A172 (cell line): ENCODE measurements at regions not wholly inside any gene's neighbourhood (a gene's known extent, or its start where the extent isn't known, plus 50 kb on each side); places are given as distances from the start of the nearest gene placed in this dataset.
A peak's percentile ranks its signal among the peaks of the same experiment; 100 is the strongest.

Experiments used
- DNase-seq: peaks from one replicate; pipeline ENCODE4 v3.0.0-alpha.2; 2015; ENCODE audit warnings: low spot score

DNA sequence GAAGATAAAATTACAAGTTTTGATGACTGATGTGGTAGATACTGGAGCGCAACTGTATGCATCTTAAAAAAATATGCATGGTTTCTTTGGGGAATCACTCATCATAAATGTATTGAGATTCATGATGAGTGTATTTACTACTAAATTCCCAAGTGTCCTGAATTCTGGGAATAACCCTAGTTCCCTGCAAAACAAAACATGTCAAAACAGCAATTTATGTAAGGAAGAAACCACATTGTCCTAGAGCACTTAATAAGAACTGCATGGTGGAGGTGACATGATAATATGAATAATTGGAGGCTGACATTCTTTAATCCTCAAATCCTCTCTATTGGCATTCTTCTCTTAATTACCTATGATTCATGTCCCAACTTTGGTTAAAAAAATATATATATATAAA lies 1804.7 kb downstream of the STIM2 start:
- DNase-seq = no peak

DNA sequence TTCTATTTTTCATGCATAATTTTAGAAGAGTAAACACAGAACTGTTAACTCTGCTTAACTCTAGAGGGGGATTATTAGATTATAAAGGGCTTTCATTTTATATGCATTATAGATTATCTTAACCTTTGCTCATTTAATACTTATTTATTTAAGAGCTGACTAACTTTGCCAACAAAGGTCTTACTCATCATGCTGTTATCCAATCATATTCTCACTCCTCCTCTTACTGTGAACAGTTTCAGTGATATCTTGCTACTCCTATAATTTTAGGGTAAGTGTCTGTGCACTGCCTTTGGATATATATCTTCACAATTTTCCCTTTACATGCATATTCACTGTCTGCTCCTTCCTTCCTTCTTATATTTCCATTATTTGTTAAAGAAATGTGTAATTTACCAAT lies 1814.9 kb downstream of the STIM2 start:
- DNase-seq = no peak

DNA sequence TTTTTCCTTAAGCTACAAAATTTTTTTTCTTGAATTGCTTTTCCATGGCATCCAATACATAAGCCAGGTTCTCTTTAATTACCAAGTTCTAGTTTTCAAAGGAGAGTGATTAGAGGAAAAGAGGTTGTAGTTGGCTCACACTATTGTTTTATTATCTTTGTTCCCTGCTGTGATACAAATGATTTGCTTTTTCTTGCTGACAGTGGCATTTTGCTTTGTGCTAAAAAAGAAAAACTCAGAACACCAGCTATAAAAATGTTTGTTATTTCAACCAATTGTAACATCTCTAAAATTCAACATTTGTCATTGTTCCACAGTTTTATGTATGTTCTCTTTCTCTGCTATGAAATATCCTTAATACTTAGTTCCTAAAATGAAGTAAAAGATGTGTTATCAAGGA lies 1817.2 kb downstream of the STIM2 start:
- no peak for DNase-seq

DNA sequence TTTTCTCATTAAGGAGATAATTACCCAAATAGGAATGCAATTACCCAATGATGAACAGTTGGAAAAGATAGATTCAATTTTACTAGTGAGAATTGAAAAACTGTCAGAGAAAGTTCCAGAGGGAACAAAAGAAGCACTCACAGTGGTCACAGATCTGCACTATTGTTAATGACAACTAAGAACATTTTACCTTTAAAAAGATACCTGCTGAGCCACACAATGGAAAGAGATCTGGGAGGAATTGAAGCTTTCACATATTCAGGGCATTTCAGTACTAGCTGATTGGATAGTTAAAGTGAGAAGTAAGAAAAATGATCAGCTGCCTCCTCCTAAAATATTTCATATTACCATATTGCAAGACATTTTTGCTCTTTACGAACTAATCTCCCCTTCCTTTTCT lies 1822.2 kb downstream of the STIM2 start:
- DNase-seq = no peak

DNA sequence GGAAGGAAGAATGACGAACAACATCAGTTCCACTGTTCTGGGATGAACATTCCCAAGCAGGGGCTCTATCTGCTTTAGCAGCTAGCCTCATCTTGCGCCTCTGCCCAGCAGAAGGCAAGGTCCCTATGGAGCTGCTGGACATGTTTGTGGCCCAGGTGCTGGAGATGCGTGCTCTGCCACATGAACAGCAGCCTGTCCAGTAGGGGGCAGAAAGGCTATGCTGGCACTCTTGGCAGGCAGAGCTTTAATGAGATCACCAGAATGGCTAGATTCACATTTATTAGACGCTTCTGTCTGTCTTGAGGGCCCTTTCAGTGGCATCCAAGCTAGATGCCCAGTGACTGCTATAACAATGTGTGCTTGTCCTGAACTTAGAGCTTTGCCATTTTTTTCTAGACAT lies 1826.0 kb downstream of the STIM2 start:
- peak; percentile 59 for DNase-seq

DNA sequence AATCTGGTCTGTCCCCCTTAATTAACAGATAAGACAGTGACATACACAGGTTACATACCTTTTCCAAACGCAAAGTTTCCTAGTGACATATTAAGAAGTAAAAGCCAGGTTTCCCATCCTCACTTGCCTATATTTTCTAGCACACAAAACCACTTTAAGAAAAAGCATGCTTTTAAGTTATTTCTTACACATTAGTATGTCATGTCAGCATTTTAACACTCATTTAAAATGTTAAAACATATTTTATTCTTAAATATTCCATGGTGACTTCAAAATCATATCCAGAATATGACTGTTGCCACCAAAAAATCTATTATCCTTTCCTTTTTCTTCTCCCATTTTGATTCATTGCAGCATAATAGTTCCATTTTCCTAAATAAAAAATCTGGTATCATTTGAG lies 1830.2 kb downstream of the STIM2 start:
- no peak for DNase-seq

DNA sequence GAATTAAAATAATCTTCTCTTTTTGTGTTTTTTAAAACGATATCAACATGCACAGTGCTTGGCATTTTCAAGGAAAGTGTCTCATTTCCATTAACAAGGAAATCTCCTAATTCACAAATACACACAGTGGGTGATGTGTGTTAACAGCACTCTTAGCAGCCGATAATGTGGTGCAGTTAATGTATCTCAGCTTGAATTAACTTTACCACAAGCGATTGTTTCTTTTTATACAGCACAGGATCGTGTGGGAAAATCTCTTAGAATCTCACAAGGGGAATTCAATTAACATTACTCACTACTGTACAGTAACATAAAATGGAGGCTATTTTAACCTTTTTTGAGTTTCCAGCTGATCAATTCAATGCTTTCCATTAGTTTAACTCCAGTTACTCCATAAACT lies 1841.9 kb downstream of the STIM2 start:
- peak; percentile 1 for DNase-seq

DNA sequence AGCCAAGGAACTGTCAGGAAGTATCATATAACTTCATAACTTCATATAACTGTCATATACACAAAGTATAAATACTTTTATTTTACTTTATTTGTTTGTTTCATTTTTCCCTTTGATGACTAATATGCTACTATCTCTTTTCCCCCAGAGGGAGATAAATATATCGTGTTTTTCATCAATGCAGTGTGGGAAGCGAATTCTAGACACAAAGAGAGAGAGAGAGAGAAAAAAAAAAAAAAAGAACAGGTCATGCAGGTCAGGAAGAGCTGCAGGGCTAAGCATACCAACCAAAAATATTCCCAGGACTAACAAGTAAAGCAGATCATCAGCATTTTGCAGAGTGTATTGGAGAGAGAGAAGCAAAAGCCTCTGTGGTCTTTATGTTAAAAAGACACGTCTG lies 1849.2 kb downstream of the STIM2 start:
- DNase-seq = no peak

DNA sequence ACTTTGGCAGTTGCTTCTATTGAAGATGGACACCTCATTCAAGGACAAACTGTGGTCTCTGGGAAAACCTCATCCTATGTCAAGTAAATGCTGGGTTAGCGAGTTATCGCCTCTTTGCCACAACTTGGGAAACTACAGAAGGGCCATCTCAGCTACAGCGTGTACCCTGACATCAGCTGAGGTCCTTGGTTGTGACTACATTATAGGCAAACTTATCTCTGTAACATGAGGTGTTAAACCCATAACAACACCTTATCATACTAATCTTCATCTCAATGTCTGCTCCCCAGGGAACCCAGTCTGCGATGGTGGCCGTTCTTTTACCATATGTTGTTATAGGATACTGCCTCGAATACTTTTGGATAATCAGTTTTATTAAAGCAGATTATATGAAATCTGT lies 1862.7 kb downstream of the STIM2 start:
- DNase-seq = no peak

DNA sequence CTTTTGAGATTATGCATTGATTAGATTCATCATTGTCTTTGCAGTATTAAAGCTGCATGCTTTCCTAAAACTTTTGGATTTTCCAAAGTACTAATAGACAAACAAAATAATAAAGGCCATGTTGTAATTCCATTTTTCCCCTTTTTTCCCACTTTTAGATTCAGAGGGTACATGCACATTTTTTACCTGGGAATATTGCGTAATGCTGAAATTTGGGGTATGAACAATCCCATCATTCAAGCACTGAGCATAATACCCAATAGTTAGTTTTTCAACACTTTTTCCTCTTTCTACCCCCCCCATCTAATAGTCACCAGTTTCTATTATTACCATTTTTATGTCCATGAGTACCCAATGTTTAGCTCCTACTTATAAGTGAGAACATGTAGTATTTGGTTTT lies 1863.6 kb downstream of the STIM2 start:
- DNase-seq = no peak

DNA sequence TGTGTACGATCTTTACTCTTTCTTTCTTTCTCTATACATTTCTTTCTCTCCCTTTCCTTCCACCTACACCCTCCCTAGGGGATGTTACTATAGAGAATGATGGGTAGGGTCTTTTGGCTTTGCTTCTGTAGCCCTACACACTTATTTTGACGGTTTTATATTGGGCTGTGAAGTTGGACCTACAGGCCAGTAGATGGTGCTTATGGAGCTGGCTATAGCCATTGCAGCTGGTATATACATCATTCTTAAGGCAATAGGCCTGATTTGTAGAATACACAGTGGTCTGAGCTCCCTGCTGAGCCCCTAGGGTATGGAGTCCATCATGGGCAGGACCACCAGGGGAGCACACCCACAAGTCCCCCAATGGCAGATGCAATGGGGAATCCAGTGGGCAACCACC lies 1869.7 kb downstream of the STIM2 start:
- no peak for DNase-seq

DNA sequence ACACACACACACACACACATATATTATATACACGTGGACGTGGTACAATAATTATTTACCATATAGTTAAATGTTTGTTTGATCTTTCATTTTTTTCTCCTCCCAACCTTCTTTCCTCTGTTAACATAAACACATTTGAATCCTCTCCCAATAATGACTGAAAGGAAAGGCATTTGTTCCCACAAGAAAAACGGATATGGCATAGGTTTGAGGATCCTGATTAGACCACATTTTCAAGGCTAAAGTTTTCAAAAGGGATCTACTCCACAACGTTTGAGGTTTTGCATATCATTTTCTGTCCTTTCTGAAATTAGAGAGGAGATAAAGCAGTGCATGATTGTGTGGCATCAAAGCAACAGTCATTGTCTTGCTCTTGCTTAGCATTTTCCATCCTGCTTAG lies 1883.4 kb downstream of the STIM2 start:
- DNase-seq = no peak

DNA sequence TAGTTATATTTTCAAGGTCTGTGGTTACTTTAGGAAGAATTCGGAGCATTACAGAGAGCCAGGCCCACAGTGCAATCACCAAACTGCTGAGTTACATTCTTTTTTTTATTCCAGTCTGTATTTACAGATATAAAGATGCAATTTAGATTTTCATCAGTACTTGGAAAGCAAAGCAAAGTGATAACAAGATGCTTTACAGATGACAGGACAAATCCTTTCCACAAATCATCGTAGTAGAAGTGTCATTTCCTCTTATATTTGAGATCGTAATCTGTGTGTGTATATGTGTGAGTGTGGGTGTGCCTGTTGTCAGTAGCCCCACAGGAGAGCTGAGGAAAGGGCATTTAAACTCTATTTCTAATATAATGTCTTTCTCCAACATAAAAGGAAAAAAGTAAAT lies 1893.7 kb downstream of the STIM2 start:
- peak; percentile 8 for DNase-seq

DNA sequence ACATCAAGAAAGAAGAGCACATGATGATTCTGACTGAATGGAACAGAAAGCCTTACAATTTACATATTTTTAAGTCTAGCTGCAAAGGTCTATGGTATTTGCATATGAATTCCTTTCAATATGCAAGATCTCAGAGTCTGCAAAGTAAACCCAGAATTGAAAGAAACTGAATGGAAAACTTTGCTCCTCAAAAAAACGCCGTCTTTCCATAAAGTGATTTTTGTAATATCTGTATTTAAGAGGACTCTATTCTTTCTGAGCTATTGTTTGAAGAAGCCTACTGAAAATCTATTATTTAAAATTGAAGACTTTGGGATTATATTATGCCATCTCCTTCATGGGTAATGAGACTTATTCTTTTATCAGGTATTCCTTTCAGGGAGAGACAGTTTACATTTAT lies 1894.4 kb downstream of the STIM2 start:
- DNase-seq = no peak

DNA sequence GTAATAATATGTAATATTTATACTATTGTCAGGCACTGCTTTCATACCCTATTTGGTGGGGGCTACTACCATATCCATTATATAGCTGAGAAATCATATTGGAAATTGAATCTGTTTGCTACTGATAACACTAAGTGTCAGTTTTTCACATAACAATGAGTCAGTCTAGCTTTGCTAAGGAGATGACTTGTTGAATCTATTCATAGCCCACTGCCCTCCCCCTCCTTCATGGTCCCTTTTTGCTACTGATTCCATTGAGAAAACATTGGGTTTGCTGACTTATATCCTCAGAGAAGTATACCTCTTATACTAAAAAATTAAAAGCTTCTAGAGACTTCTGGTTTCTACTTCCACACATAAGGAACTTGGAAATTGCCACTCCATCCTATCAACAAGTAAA lies 1898.4 kb downstream of the STIM2 start:
- DNase-seq = no peak

DNA sequence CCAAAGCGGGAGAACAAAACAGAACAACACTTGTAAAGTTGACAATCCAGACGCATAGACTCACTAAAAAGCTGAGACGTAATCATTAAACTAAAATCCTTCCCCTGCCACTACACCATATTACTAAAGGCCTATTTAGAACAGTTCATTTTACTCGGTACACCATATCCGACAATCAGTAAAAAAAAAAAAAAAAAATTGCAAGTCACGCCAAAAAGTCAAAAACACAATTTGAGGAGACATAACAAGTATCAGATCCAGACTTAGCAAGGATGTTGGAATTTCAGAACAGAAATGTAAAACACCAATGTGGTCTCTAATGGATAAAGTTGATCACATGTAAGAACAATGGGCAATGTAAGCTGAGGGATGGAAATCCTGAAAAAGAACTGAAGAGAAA lies 1899.4 kb downstream of the STIM2 start:
- DNase-seq = no peak

DNA sequence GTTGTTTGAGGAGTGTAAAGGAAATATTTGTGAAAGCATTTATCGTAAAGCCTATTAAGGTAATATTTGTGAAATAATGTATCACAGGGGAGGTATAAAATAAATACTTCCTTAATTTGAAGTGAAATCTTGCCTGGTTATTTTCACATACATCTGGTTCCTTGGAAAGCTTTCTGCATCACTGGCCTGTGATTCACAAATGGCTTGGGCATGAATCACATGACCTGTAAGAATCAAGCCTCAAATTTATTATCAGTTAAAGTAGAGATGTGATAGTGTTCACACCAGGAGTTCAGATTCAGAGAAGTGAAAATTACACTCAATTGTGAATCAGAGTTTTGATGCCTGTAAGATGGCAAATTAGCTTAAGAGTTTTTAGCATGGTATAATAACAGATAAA lies 1911.4 kb downstream of the STIM2 start:
- DNase-seq = peak; percentile 50

DNA sequence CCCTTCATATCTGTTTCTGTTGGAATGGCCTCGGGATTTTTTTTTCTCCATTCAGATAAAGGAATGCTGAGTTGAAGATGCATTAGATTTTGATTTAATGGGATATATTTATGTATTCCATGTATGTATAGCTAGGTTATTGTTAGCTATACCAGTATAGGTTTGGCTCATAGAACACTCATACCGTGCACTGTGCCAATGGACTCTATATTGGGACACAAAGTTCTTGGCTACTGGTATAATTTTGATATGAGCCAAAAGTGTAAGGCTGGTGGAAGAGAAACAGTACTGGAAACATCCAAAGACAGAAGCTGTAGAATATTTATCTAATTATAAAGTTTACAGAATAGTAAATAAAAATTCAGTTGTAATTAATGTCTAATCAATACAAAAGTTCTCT lies 1912.1 kb downstream of the STIM2 start:
- no peak for DNase-seq

DNA sequence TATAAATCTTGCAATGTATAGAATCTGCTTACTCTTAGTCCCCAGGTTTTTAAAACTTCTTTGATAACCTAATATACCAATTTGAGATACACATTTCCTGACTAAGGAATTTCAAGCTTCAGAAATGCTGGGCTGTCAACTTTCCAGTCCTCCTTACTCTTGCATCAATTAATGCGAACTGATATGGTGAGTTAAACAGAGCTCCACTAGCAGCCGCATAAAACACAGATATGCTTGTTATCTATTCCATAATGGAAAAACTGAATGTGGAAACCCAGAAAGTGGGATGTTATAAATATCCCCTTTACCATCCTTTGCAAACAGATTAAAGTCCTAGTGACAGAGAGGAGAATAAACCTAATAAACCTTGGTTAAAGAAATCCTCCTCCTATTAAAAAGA lies 1913.7 kb downstream of the STIM2 start:
- DNase-seq = no peak

DNA sequence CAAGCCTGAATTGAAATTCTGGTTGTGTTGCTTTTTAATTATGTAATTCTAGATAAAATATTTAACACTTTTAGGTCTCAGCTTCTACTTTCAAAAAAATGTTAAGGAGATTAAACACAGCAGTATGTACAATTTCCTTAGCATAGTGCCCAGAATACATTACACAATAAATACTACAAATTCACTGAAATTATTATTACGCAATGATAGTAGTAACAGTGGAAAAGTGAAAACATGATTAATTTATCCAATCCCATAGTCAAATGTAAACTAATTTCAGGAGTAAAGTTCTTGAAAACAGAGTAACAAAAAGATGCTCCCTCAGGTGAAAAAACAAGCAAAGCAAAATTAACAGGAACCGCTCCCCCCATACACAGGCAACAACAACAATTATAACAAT lies 1915.4 kb downstream of the STIM2 start:
- DNase-seq = no peak

DNA sequence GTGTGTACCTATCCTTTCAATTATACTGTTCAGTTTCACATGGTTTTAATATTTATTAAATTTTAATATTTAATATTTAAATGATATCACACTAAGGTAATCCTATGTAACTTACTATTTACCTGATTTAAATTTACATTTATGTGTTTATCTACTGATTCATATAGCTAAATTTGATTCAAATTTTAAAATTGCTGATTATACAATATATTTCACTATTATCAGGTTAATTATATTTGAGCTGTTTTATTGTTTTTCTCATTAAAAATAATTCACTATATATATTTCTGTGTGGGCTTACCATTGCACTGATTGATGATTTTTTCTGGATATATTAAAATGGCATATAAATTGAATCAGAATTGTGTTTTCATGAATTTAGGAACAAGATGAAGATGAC lies 1923.5 kb downstream of the STIM2 start:
- DNase-seq = no peak

DNA sequence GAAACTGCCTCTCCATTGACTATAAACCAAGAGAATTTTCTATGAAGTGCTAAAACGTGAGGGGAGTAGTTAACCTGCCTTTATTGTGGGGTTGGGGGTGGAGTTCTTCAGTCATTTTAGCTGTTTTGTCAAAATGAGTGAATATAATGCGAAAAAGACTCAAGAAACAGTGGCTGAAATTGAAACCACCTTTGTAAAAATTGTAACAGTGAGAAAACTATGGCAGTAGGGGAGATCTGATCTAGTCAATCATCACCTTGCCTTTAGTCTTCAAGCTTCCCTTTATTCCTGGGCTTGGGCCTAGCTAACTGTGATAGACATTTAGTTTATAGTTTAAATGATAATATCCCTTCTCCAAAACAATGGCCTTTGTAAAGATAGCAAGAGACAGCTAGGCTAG lies 1927.3 kb downstream of the STIM2 start:
- no peak for DNase-seq

DNA sequence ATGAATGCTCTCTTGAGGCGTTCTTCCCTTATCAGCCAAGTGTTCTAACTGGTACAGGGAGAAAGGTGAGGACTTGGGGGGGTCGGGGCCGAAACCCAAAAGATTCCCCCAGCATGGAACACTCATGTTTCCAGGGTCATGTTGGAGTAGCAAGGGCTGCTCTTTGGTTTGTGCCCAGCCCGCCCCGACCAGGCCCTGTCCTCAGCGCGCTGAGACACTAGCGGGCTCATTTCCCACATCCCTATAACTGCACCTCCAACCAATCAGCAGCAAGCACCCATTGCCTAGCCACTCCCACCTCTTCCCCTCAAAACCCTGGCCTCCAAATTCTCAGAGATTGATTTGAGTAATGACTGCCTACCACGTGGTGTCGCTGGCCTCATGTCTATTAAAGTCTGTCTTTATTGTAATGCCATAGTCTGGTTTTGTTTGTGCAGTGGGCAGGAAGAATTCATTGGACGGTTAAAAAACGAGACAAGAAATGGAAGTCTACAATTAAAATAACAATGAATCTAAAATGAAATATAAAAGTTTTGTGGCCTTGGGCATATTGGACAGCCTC lies 1928.4 kb downstream of the STIM2 start:
- DNase-seq = peak; percentile 52

DNA sequence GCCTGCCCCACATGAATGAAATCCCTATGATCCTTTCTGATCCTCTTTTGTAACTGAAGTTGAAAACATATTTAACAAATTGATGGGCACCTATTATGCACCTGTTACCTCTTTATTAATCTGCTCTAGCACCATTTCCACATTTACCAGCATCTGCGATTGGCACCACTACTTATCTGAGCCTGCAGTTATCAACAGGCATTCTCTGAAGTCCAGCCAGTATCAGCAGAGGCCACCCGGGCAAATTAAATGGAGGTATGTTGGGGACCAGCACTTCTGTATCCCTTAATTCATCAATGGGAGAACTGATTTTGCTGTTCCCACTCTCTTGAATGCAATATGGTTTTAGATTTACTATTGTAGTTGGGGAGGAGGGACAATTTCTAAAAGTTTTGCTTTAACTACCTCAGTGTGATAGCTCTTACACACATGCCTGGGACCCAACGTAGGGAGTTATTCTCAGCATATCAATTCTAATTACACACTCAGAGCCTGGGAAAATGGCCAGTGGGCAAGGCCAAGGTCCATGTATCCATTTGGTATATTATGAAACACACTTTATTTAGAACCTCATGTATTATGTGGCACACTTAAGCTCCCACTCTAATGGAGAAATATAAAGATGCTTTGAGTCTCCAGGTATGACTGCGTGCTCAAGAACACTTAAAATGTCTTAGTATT lies 1927.1 kb upstream of the PCDH7 start:
- DNase-seq = no peak
